BLaER1 (cell line): ENCODE measurements at regions not wholly inside any gene's neighbourhood (a gene's known extent, or its start where the extent isn't known, plus 50 kb on each side); places are given as distances from the start of the nearest gene placed in this dataset.
"Not testable (repeated sequence)": the region's sequence is repeated elsewhere in the genome, so short reads cannot be mapped to it uniquely, and the experiment has no call there.

Experiments used
- H3K27ac ChIP-seq: shearing (Covaris generic); formaldehyde crosslinking; 2 replicates; pipeline ENCODE4 v1.8.1; 2022
- H3K27me3 ChIP-seq: shearing (Covaris generic); formaldehyde crosslinking; 2 replicates; pipeline ENCODE4 v1.8.1; 2022
- H3K36me3 ChIP-seq: shearing (Covaris generic); formaldehyde crosslinking; 2 replicates; pipeline ENCODE4 v1.8.1; 2022
- H3K4me1 ChIP-seq: shearing (Covaris generic); formaldehyde crosslinking; 2 replicates; pipeline ENCODE4 v1.8.1; 2022
- H3K4me2 ChIP-seq: shearing (Covaris generic); formaldehyde crosslinking; 2 replicates; pipeline ENCODE4 v1.8.1; 2022
- H3K4me3 ChIP-seq: shearing (Covaris generic); formaldehyde crosslinking; 2 replicates; pipeline ENCODE4 v1.8.1; 2022
- H3K9ac ChIP-seq: shearing (Covaris generic); formaldehyde crosslinking; 2 replicates; pipeline ENCODE4 v1.8.1; 2022
- H3K9me3 ChIP-seq: shearing (Covaris generic); formaldehyde crosslinking; 2 replicates; pipeline ENCODE4 v1.8.1; 2022
- H4K20me1 ChIP-seq: shearing (Covaris generic); formaldehyde crosslinking; 2 replicates; pipeline ENCODE4 v1.8.1; 2022
- Cebpa-rat ChIP-seq: shearing (Covaris generic); IDR thresholded peaks from 2 replicates; pipeline ENCODE4 v1.8.1; 2022

DNA sequence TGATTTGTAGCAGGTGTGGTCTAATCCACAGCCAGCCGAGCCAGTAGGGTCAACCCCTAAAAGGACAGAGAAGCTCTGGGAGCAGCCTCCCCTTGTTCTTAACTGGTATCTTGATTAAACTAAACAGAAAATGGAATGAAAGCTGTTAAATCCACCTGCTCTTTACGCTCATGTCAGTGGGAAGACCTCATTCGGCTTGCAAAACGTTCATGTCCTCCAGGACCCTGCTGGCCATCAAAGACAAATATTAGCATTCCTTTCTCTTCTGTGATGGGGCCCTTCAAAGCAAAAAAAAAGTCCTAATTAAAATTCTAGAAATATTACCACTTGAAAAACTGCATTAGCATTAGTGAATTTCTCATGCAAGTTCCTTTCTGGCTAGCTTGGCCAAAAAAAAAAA is 355.0 kb downstream of the ANAPC1 start:
- H3K9me3 ChIP-seq, H4K20me1 ChIP-seq, H3K4me2 ChIP-seq, H3K36me3 ChIP-seq, H3K27ac ChIP-seq, H3K9ac ChIP-seq, H3K4me1 ChIP-seq, H3K27me3 ChIP-seq, H3K4me3 ChIP-seq: not testable (repeated sequence)

DNA sequence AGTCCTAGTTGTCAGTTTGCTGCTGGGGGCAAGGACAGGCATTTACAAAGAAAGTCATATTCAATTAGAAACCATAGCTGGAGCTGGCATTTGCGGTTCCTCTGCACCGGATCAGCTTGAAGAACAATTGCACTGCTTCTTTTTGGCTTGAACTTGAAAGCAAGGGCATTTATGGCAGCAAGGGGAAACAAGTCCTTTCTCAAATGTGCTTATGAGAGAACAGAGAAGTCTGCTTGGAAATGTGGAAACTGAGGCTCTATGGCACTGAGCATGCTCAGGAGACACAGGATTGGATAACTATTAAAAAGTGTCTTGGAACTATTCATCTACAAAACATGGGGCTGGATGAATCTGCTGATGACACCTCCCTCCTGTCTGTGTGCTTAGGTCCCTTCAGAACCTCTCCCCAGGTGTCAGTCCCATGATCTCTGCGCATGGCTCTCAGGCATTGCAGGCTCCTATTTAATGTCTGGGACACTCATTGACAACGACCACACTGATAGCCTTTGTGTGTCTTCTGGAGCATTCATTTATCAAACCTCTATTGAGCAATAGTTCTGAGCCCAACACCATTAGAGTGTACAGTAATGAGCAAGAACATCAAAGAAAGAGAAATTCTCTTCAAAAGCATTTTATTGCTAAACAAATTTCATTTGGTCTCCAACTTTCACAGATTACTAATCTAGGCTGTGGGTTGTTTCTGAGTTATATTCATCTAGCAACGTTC is 353.6 kb downstream of the ANAPC1 start:
- H3K4me2 ChIP-seq, H4K20me1 ChIP-seq, H3K9me3 ChIP-seq: not testable (repeated sequence)

DNA sequence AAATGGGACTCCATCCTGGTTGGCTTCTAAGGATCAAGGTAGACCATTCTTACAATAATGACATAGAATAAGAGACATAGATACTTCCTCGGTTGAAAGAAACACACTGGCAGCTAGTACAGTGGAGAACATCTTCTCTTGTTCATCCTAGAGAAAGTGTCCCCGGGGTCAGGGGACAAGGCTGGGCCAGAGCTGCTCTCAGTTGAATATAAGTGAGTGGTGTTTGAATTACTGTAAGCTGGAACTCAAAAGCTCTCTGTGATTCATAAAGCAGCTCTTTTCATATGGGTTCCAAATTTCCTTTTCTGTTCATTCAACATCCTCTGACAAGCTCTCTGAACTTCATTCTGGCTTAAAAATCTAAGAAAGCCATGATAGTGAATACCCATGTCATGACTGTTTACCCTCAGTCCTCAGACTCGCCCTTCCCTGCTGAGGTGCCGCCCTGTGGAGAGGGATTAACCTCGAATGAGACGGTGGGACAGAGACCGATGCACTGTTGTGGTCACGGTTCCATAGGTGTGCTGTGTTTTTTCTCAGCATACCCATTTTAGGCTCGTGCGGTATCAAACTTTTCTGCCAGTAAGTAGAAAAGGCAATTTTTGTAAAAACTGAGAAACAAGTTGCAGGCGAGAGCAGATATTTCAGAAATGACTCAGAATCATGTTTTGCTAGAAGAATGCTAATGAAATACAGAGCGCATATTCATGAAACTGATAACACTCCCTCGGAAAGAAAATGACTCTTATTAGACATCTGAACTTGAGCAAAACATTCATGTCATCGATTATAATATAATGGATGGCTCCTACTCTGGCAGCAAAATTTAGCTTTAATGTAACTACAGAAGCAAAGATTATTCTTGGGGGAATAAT is 351.1 kb downstream of the ANAPC1 start:
- not testable (repeated sequence) for H3K36me3 ChIP-seq, H3K9ac ChIP-seq, H3K27me3 ChIP-seq, H3K9me3 ChIP-seq, H4K20me1 ChIP-seq, H3K4me1 ChIP-seq, H3K4me3 ChIP-seq, H3K4me2 ChIP-seq, H3K27ac ChIP-seq

More for the DNA sequence above, 353.6 kb downstream of the ANAPC1 start:
- H3K36me3 ChIP-seq, H3K4me3 ChIP-seq, H3K4me1 ChIP-seq, H3K27ac ChIP-seq, H3K9ac ChIP-seq, H3K27me3 ChIP-seq: not testable (repeated sequence)

DNA sequence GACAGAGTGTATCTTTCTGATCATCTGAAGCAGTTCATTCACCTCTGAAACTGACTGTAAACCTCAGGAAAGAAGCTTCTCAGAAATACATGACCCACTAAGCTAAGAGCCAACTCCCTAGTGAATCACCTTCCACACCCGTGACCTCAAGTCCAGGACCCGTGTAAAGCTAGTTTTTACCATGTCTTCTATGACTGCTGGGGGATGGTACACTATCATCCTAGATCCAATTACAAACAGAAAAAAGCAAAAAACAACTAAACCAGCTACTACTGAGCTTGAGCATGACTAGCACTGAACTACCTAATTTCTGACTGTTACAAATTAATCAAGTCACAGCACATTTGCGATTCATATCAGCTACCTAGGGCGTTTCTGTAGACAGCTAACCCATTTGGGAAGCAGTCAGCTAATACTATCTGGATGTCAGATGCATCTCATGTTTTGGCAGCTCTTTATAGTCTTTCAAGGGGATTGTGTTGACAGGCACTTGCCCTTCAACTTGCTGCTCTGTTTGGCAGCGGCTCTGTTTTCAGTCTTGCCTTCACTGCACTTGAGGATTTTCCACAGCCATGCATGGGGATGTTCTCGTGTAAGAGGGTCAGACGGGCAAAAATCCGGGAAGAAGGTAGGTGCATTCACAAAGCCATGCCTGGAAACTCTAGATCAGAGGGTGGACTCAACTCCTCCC is 350.3 kb downstream of the ANAPC1 start:
- H4K20me1 ChIP-seq, H3K4me2 ChIP-seq, H3K27me3 ChIP-seq, H3K36me3 ChIP-seq, H3K9me3 ChIP-seq, H3K9ac ChIP-seq, H3K4me3 ChIP-seq, H3K4me1 ChIP-seq, H3K27ac ChIP-seq: not testable (repeated sequence)

DNA sequence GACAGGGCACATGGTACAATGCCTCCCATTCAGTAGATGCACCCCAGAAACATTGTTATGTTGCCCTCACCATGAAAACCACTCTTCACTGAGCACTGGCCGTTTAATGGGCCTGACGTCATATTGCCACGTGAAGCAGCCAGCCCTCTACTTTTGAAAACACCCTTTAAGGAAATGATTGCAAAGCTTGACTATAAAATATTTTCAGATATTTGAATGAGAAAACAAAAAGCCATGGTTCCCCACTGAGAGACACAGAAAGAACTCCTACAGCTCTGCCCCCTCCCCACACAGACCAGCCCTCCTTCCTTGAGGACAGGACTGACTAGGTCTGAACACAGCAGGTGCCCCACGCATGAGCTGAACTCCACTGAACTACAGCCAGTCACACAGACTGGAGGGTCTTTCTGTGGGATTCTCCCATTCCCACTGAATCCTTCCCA is 349.1 kb downstream of the ANAPC1 start:
- H3K27ac ChIP-seq: no peak overlapping the region
- no peak overlapping the region for H3K9ac ChIP-seq
- no peak for TF ChIP-seq Cebpa-rat
- no peak overlapping the region for H3K4me2 ChIP-seq
- no peaks in the 10 kb centered on the region for H4K20me1 ChIP-seq
- H3K27me3 ChIP-seq: no peaks in the 10 kb centered on the region
- H3K4me3 ChIP-seq: no peak overlapping the region
- no peaks in the 10 kb centered on the region for H3K36me3 ChIP-seq
- no peaks in the 10 kb centered on the region for H3K9me3 ChIP-seq
- H3K4me1 ChIP-seq: no peaks in the 10 kb centered on the region

DNA sequence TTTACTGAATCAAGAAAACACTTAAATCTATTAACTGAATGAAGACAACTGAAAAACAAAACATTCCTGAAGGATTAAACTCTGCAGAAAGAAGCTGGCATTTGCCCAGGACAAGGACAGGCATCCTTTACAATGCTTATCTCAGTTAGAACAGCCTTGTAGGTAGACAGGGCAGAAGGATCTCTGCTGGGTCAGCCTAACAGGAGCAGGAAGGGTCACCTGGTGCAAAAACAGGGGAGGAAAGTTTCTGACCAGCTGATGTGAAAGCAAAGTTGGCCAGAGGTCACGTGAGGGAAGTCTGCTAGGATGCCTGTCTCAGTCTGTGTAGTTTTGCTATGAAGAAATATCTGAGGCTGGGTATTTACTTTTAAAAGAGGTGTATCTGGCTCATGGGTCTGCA is 348.6 kb downstream of the ANAPC1 start:
- Histone ChIP-seq H4K20me1 (no peaks in the 10 kb centered on the region), H3K9me3 (no peaks in the 10 kb centered on the region), H3K27me3 (no peaks in the 10 kb centered on the region), H3K4me1 (no peaks in the 10 kb centered on the region), H3K4me3 (no peak overlapping the region), H3K4me2 (no peak overlapping the region), H3K27ac (no peak overlapping the region), H3K36me3 (no peaks in the 10 kb centered on the region), H3K9ac (no peak overlapping the region)
- TF ChIP-seq Cebpa-rat: no peak

DNA sequence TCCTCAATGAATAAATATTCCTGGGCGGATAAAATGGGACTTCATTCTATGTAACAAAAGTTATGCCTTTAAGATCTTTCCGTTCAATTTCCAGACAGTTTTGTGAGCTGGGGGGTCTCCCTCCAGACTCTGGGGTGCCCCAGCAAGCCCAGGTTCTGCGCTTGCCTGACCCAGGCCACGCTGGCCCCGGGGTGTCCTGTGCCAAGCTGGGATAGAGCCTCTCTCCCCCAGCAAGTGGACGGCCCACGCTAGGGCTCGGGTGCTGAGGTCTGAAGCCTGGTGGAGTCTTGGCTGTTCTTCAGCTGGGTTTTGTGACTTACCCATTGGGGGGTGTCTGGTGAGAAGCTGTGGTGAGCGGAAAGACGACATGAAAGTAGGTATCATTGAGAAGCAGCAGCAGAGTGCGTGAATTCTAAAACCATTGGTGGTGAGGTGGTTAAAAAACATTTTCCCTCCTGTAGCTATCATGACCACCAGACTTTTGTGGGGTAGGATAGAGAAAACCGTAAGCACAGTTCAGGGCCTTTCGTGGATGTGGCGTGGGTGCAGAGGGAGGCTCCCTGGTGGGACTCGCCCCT is 346.8 kb downstream of the ANAPC1 start:
- no peak overlapping the region for H3K9ac ChIP-seq
- H3K4me2 ChIP-seq: no peak overlapping the region
- no peaks in the 10 kb centered on the region for H3K27me3 ChIP-seq
- H3K9me3 ChIP-seq: no peaks in the 10 kb centered on the region
- no peaks in the 10 kb centered on the region for H3K4me1 ChIP-seq
- H3K4me3 ChIP-seq: no peak overlapping the region
- H3K27ac ChIP-seq: no peak overlapping the region
- H3K36me3 ChIP-seq: no peaks in the 10 kb centered on the region
- no peaks in the 10 kb centered on the region for H4K20me1 ChIP-seq
- no peak for TF ChIP-seq Cebpa-rat

DNA sequence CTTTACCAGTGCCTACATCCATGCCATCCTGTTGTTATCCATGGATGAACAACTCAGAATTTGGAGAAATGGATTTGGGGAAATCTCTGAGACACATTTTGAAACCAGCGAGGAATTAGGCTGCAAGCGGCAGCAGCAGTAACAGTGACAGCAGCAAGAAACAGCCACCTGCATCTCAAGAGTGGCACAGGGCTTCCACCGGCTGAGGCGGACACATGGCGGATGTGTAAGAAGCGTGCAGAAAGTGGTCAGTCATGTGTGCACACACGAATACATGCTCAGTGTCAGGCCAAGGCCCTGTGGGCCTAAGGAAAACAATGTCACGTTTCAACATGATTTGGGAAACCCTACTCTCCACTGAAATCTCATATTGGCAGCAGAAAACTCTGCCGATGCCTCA is 344.0 kb downstream of the ANAPC1 start:
- H3K4me3 ChIP-seq, H3K9ac ChIP-seq, H3K36me3 ChIP-seq, H3K27ac ChIP-seq, H4K20me1 ChIP-seq, H3K4me1 ChIP-seq, H3K27me3 ChIP-seq, H3K9me3 ChIP-seq, H3K4me2 ChIP-seq: not testable (repeated sequence)

DNA sequence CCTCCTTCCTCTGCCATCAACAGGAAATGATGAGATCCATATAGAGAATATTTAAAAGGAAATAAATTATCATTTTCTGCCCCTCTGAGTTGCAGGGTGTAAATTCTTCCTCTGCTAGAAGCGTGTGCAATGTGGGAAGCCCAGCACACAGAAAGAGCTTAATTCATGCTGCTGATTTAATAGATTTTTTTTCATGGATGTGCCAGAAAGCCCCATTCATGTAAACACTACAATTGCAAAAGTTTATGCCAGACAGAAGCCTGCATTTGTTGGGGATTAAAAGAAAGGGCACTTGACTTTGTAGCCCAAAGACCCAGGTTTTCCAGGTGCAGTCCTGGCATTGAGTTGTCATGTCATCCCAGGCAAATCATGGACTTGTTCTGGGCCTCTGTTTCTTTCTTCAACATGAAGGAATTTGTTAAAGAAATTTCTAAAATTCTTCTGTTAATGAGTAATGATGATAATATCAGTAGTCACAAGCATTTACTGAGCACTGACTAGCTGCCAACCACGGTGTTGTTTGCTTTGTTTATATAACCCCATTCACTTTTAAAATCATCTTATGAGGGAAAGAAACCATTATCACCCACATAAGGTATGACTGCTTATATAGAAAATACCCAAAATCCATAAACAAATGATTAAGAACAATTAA is 341.7 kb downstream of the ANAPC1 start:
- H3K4me1 ChIP-seq, H3K27me3 ChIP-seq, H3K36me3 ChIP-seq, H3K27ac ChIP-seq, H3K4me3 ChIP-seq, H4K20me1 ChIP-seq, H3K4me2 ChIP-seq, H3K9me3 ChIP-seq, H3K9ac ChIP-seq: not testable (repeated sequence)

DNA sequence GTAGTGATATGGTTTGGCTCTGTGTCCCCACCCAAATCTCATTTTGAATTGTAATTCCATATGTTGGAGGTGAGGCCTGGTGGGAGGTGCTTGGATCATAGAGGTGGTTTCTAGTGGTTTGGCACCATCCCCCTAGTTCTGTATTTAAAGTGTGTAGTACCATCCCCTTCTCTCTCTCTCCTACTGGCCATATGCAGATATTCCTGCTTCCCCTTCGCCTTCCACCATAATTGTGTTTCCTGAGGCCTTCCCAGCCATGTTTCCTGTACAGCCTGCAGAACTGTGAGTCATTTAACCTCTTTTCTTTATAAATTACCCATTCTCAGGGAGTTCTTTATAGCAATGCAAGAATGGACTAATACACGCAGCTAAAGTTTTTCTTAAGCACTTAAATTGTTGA is 340.0 kb downstream of the ANAPC1 start:
- H3K36me3 ChIP-seq, H3K27me3 ChIP-seq, H3K9ac ChIP-seq, H3K4me2 ChIP-seq, H3K4me1 ChIP-seq, H3K4me3 ChIP-seq, H3K9me3 ChIP-seq, H4K20me1 ChIP-seq, H3K27ac ChIP-seq: not testable (repeated sequence)

DNA sequence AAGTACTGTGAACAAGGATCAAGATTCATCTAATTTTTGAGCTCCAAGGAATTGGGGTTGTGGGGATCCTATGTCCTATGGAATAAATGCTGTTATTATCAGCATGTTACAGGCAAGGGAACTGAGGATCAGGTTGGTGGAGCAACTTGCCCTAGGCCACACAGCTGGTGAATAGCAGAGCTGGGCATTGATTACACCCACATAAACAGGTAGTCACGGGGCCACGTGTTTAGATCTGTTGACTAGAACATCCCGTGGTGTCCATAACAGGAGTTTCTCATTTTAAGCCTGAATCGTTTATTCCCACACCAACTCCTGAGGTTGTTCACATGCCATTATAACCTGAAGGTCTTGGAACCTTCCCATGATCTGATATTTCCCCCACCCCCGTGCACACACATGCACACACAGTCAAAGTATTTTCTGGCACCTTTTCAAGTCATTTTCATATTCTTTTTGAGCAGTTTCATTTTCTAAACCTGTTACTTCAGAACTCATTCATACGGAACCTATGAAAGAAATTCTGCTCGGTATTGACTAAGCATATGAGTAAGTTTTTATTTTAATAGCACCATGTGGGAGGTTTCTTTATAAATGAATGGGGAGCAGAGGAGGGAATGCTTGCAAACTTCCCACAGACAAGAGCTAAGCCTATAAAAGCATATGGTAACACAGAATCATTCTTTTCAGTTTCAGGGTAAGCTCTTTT is 338.1 kb downstream of the ANAPC1 start:
- H3K9me3 ChIP-seq, H3K36me3 ChIP-seq, H3K27ac ChIP-seq, H3K4me2 ChIP-seq, H3K27me3 ChIP-seq, H3K4me3 ChIP-seq, H3K9ac ChIP-seq, H4K20me1 ChIP-seq, H3K4me1 ChIP-seq: not testable (repeated sequence)

DNA sequence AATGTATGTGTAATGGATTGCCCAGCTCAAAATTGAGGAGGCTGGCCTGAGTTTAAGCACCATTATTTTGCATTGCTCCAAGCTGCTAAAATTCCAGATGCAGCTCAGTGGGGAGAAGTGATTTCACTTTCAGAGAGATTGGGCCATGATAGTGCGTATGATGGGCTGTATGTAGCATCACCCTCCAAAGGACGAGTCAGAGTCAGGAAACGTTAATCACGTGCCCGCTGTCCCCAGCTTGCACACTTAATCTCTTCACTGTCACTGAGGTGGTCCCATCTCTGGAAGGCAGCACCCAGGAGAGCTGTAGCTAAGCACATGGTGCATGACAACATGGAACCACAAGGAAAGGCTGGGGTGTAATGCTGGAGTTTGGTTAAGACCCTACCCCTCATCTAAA is 337.4 kb downstream of the ANAPC1 start:
- H3K36me3 ChIP-seq, H4K20me1 ChIP-seq, H3K9me3 ChIP-seq, H3K27ac ChIP-seq, H3K27me3 ChIP-seq, H3K4me2 ChIP-seq, H3K4me1 ChIP-seq, H3K9ac ChIP-seq, H3K4me3 ChIP-seq: not testable (repeated sequence)

DNA sequence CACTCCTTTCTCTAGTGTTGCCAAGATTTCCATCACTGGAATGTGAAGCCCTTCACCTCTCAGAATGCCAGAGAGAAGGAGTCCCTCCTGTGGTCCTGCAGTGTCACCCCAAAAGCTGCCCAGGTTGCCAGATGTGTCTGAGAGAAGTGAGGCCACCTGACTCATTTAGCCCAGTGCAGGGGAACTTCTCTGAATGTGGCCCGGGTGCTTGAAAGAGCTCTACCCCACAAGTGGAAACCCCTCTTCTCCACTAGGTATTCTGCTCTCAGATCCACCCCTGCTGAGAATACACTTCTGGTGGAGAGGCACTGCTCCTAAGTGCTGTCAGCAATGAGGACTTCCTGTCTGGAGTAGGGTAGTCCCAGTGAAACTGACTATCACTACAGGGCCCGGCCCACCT is 334.8 kb downstream of the ANAPC1 start:
- H3K4me1 ChIP-seq, H3K9me3 ChIP-seq, H3K4me3 ChIP-seq, H3K27me3 ChIP-seq, H3K9ac ChIP-seq, H4K20me1 ChIP-seq, H3K4me2 ChIP-seq, H3K36me3 ChIP-seq, H3K27ac ChIP-seq: not testable (repeated sequence)
